ENCODE measurements at regions not wholly inside any gene's neighbourhood (a gene's known extent, or its start where the extent isn't known, plus 50 kb on each side); places are given as distances from the start of the nearest gene placed in this dataset.

DNA sequence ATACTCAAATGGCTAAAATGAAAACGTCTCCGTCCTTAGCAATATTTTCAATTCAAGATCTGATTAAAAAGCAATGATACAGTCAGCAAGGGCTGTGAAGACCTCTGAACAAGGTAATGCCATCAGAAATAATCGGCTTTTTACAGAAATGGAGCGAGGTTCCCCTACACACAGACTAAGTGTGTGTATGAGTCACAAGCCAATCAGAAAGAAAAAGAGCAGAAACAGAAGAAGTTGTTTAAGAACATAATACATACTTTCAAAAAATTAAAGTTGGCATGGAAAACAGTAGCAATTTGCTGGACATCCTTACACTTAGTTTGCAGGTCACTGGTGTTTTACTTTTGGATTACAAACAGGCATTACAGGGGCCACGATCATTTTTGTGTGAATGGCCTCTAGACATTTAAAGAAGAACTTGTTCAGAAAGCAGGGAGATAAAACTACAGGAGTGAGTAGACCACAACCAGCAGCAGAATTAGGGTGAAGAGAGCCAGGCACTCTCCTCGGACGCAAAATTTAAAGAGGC lies 350.0 kb upstream of the RUNX1 start:
- Histone ChIP-seq H3K9me3 (ENCODE audit: control insufficient read depth, low read depth, low read length) (no peaks in the 10 kb centered on the region), H3K18ac (ENCODE audit: insufficient read length, low read depth, low read length) (no peak overlapping the region), H3K4me2 (ENCODE audit: insufficient read depth, insufficient read length, low read length) (no peak overlapping the region), H2BK20ac (ENCODE audit: low read depth, low read length, poor library complexity, severe bottlenecking) (no peak overlapping the region), H2BK5ac (ENCODE audit: insufficient read length, low read length) (no peak overlapping the region), H4K20me1 (ENCODE audit: control insufficient read depth, insufficient read depth, insufficient read length) (no peaks in the 10 kb centered on the region), H3T11ph (ENCODE audit: low read length) (no peak overlapping the region), H3K27ac (ENCODE audit: insufficient read length, low read depth, low read length) (no peak overlapping the region), H4K91ac (ENCODE audit: insufficient read length, low read depth, low read length) (no peak overlapping the region), H2AK5ac (ENCODE audit: insufficient read length, low read length) (no peak overlapping the region), H2BK12ac (ENCODE audit: insufficient read length, low read depth, low read length) (no peak overlapping the region), H2BK120ac (ENCODE audit: low read depth, low read length, poor library complexity, severe bottlenecking) (no peak overlapping the region), H3K23ac (ENCODE audit: insufficient read length, low read depth, low read length) (no peak overlapping the region), H4K8ac (replicated peaks; ENCODE audit: insufficient read length, low read depth, low read length) (no peak overlapping the region), H3K56ac (ENCODE audit: insufficient read length, low read depth, low read length) (no peak overlapping the region), H3K23me2 (ENCODE audit: insufficient read length, low read depth, low read length, poor library complexity, severe bottlenecking) (no peaks in the 10 kb centered on the region), H3K27me3 (ENCODE audit: insufficient read depth, low read length) (no peaks in the 10 kb centered on the region), H2BK15ac (ENCODE audit: low read depth, low read length) (no peak overlapping the region), H3K79me2 (ENCODE audit: insufficient read depth, low read length) (no peaks in the 10 kb centered on the region), H3K9ac (ENCODE audit: extremely low read depth, insufficient read length, low read length) (no peak overlapping the region), H3K4ac (ENCODE audit: low read depth, low read length) (no peak overlapping the region), H3K4me1 (ENCODE audit: insufficient read depth, low read length) (peaks cover 4% of the 10 kb centered on the region; the same call in 1 of the 2 replicates), H4K5ac (ENCODE audit: insufficient read length, low read depth, low read length) (no peak overlapping the region), H3K14ac (ENCODE audit: insufficient read depth, low read length) (no peak overlapping the region), H2AFZ (ENCODE audit: low read length) (no peak overlapping the region), H3K79me1 (ENCODE audit: insufficient read depth, low read depth, low read length, poor library complexity, severe bottlenecking) (no peaks in the 10 kb centered on the region)
- H3K9me3 Mint-ChIP-seq = no peaks in the 10 kb centered on the region
- WGBS (ENCODE audit: extremely low coverage, insufficient read length, low lambda C conversion rate) = no CpG with 5 or more reads among the region's 7 CpGs
- no peak overlapping the region for H3K4me3 Mint-ChIP-seq
- TF ChIP-seq CTCF (conservative IDR thresholded peaks at IDR 0.05) = no peak
- peaks cover 0 to 2% (median 0%) of the 10 kb centered on the region in 3 experiments; a peak in 2 of 7 replicates for H3K36me3 Mint-ChIP-seq (ENCODE audit: insufficient read depth in 1 of 3, low read depth in 3 of 3)
- DNase-seq = no peak
- H3K27ac Mint-ChIP-seq = no peak overlapping the region
- H3K4me1 Mint-ChIP-seq = peaks cover 27 to 34% of the 10 kb centered on the region in 2 experiments
- H3K27me3 Mint-ChIP-seq (ENCODE audit: low read depth) = no peaks in the 10 kb centered on the region

Data from H9 (cell line).